ENCODE measurements at regions not wholly inside any gene's neighbourhood (a gene's known extent, or its start where the extent isn't known, plus 50 kb on each side); places are given as distances from the start of the nearest gene placed in this dataset.
A peak's percentile ranks its signal among the peaks of the same experiment; 100 is the strongest.

GRCh38 chr9:87346061-87346665 is 151.5 kb upstream of the DAPK1 start:
- Mint-ChIP-seq H3K4me3 (peak overlapping the region; percentile 23), H3K9me3 (no peaks in the 10 kb centered on the region), H3K27me3 (no peaks in the 10 kb centered on the region), H3K27ac (no peak overlapping the region), H3K36me3 (no peaks in the 10 kb centered on the region), H3K4me1 (ENCODE audit: unreplicated experiment) (peaks cover 25% of the 10 kb centered on the region)
- no peak for DNase-seq (ENCODE audit: extremely low spot score, unreplicated experiment)
- no peak for TF ChIP-seq CTCF (conservative IDR thresholded peaks at IDR 0.05)

GRCh38 chr9:87350915-87351314 is 146.8 kb upstream of the DAPK1 start:
- TF ChIP-seq CTCF (conservative IDR thresholded peaks at IDR 0.05), result no peak
- no peak for DNase-seq (ENCODE audit: extremely low spot score, unreplicated experiment)
- Mint-ChIP-seq H3K27me3 (no peaks in the 10 kb centered on the region), H3K27ac (no peak overlapping the region), H3K4me1 (ENCODE audit: unreplicated experiment) (peaks cover 11% of the 10 kb centered on the region), H3K36me3 (no peaks in the 10 kb centered on the region), H3K9me3 (peaks cover 10% of the 10 kb centered on the region), H3K4me3 (no peak overlapping the region)

- TF ChIP-seq CTCF (conservative IDR thresholded peaks at IDR 0.05), result no peak
- Mint-ChIP-seq H3K4me1 (ENCODE audit: unreplicated experiment) (peaks cover 5% of the 10 kb centered on the region), H3K4me3 (no peak overlapping the region), H3K36me3 (no peaks in the 10 kb centered on the region), H3K9me3 (peaks cover 10% of the 10 kb centered on the region), H3K27me3 (no peaks in the 10 kb centered on the region), H3K27ac (no peak overlapping the region)
- no peak for DNase-seq (ENCODE audit: extremely low spot score, unreplicated experiment)
Measured at GRCh38 chr9:87353301-87353700, 144.4 kb upstream of the DAPK1 start.

- TF ChIP-seq CTCF (conservative IDR thresholded peaks at IDR 0.05), result no peak
- H3K9me3 Mint-ChIP-seq, result peaks cover 10% of the 10 kb centered on the region
- H3K27me3 Mint-ChIP-seq, result no peaks in the 10 kb centered on the region
- peaks cover 5% of the 10 kb centered on the region for H3K4me1 Mint-ChIP-seq (ENCODE audit: unreplicated experiment)
- peak overlapping the region; percentile 32 for H3K4me3 Mint-ChIP-seq
- H3K27ac Mint-ChIP-seq, result peak overlapping the region; percentile 29
- DNase-seq (ENCODE audit: extremely low spot score, unreplicated experiment), result no peak
- no peaks in the 10 kb centered on the region for H3K36me3 Mint-ChIP-seq
Measured at GRCh38 chr9:87354147-87354546, 143.5 kb upstream of the DAPK1 start.

- TF ChIP-seq CTCF (conservative IDR thresholded peaks at IDR 0.05), result no peak
- no peak for DNase-seq (ENCODE audit: extremely low spot score, unreplicated experiment)
- Mint-ChIP-seq H3K36me3 (peaks cover 3% of the 10 kb centered on the region), H3K4me1 (ENCODE audit: unreplicated experiment) (peaks cover 11% of the 10 kb centered on the region), H3K27me3 (no peaks in the 10 kb centered on the region), H3K9me3 (peaks cover 4% of the 10 kb centered on the region), H3K27ac (no peak overlapping the region), H3K4me3 (no peak overlapping the region)
Measured at GRCh38 chr9:87357600-87357999, 140.1 kb upstream of the DAPK1 start.

- peaks cover 1% of the 10 kb centered on the region for H3K9me3 Mint-ChIP-seq
- no peak overlapping the region for H3K27ac Mint-ChIP-seq
- no peak overlapping the region for H3K4me3 Mint-ChIP-seq
- H3K36me3 Mint-ChIP-seq, result peaks cover 3% of the 10 kb centered on the region
- H3K27me3 Mint-ChIP-seq, result no peaks in the 10 kb centered on the region
- no peak for DNase-seq (ENCODE audit: extremely low spot score, unreplicated experiment)
- TF ChIP-seq CTCF (conservative IDR thresholded peaks at IDR 0.05), result no peak
- peaks cover 7% of the 10 kb centered on the region for H3K4me1 Mint-ChIP-seq (ENCODE audit: unreplicated experiment)
Measured at GRCh38 chr9:87359264-87359663, 138.4 kb upstream of the DAPK1 start.
